Loucy (cell line): ENCODE measurements at regions not wholly inside any gene's neighbourhood (a gene's known extent, or its start where the extent isn't known, plus 50 kb on each side); places are given as distances from the start of the nearest gene placed in this dataset.

Source experiments
- CTCF ChIP-seq: fragments of 200-600 bp; sonication (generic); conservative IDR thresholded peaks from 2 replicates; pipeline ENCODE4 v1.5.1; 2014; ENCODE audit warnings: mild to moderate bottlenecking, antibody characterized with exemption, low read length
- EZH2phosphoT487 ChIP-seq: fragments of 200-600 bp; IDR thresholded peaks from 2 replicates; pipeline ENCODE4 v1.6.1; 2018; ENCODE audit warnings: antibody characterized with exemption, mild to moderate bottlenecking, moderate library complexity, borderline replicate concordance

GRCh38 chr2:158041400-158041799, 60.3 kb upstream of the UPP2 start:
- TF ChIP-seq CTCF (no peak), EZH2phosphoT487 (no peak)
